ENCODE measurements at regions not wholly inside any gene's neighbourhood (a gene's known extent, or its start where the extent isn't known, plus 50 kb on each side); places are given as distances from the start of the nearest gene placed in this dataset.

DNA sequence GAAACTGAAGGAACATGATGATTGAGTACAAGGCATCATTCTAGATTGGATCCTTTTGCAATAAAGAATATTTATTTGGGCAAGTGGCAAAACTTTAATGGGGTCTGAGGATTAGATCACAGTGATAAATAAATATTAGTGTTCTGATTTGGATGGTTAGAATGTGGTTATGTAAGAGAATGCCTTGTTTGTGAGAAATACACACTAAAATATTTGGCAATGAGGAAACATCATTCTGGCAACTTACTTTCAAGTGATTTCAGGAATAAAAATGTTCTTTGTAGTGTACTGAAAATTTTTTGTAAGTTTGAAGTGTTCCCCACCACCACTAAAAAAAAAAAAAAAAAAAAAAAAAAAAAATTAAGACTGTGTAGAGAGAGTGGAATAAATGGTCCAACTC lies 185.1 kb upstream of the NEBL start:
- TF ChIP-seq, protein P1, sequence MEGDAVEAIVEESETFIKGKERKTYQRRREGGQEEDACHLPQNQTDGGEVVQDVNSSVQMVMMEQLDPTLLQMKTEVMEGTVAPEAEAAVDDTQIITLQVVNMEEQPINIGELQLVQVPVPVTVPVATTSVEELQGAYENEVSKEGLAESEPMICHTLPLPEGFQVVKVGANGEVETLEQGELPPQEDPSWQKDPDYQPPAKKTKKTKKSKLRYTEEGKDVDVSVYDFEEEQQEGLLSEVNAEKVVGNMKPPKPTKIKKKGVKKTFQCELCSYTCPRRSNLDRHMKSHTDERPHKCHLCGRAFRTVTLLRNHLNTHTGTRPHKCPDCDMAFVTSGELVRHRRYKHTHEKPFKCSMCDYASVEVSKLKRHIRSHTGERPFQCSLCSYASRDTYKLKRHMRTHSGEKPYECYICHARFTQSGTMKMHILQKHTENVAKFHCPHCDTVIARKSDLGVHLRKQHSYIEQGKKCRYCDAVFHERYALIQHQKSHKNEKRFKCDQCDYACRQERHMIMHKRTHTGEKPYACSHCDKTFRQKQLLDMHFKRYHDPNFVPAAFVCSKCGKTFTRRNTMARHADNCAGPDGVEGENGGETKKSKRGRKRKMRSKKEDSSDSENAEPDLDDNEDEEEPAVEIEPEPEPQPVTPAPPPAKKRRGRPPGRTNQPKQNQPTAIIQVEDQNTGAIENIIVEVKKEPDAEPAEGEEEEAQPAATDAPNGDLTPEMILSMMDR (IDR thresholded peaks at IDR 0.05): no peak

DNA sequence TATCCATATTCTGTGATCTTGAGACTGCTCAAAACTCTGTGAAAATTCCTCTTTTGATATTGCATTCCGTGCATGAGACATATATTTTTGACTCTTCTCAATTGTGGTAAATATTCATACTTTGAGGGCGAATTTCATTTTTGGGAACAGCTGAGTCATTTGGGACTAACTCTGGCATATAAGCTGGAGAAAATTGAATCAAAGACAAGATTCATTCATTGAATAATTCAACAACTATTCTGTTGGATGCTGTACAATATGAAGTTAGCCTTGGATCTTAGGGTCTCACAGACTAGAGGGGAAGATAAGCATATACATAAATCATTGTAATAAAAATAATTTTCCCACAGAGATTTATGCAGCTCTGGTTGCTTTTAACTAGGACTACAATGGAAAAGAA lies 183.2 kb upstream of the NEBL start:
- TF ChIP-seq, protein P1 (IDR thresholded peaks at IDR 0.05): no peak

DNA sequence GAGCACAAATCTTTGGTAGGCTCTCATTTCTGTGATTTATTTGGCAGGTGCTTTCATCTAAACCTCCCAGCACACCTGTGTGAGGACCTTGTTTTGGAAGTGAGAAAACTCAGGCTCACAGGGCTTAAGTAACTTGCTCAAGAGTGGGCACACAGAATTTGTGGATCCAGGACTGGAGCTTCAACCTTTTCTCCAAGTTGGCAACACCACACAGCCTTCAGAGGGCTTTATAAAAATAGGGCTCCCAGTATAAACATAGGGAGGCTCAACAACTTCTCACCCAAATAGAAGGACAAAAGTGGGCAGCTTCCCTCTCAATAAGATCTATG lies 182.2 kb upstream of the NEBL start:
- TF ChIP-seq, protein P1 (IDR thresholded peaks at IDR 0.05): no peak

DNA sequence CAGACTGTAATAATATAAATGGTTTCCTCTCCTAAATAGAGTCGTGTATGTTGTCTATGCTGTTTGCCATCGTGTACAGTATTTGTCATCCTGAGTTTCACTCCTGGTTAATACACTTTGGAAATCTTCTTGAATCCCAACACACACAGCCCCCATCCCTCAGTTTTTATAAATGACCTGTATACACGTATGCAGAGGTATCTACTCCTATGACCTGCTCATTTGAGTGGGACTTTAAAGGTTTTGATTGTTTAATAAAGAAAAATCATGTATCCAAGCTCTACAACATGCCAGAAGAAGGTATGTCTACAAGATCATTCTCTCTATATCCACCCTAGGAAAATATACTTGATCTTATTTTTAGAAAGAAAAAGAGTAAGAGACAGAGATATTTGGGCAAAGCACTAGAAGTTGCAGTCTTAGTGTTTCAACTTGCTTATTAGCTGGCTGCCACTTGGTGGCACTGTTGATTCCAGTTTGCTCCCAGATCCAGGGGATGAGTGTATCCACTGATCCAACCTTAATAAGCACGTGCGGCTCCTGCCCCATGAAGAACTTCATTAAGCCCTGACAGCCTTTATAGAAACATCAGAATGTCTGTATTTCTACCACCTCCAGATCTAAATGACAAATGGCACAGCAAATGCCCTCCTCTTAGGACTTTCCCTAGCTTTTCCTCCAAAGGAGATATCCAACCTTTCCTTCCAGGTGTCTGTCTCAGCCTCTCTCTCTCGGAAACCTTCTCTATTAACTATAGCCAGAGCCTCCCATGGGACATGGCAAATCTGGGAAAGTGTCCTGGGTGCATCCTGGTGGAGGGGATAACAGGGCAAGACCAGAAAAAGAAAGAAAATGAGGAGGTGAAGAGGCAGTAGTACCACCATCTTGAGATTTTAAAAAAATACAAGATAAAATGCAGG lies 181.6 kb upstream of the NEBL start:
- TF ChIP-seq, protein P1 (IDR thresholded peaks at IDR 0.05): peak; percentile 85

DNA sequence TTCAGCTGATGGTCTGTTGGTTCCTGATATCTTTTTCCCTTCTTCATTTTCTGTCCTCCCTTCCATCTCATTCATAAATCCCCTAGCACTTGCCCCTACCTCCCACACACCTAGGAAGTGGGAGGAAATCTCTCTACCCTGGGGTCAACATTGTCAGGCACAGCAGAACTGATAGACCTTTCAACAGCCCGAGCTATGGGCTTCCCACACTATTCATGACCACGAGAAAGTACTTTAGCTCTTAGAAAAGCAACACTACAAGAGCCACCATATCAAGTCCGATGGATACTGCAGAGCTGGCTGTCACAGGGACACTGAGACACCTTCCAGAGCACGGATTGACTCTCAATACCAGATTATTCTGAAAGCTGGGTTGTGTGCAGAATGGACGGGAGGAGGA lies 180.6 kb upstream of the NEBL start:
- TF ChIP-seq, protein P1 (IDR thresholded peaks at IDR 0.05): no peak

DNA sequence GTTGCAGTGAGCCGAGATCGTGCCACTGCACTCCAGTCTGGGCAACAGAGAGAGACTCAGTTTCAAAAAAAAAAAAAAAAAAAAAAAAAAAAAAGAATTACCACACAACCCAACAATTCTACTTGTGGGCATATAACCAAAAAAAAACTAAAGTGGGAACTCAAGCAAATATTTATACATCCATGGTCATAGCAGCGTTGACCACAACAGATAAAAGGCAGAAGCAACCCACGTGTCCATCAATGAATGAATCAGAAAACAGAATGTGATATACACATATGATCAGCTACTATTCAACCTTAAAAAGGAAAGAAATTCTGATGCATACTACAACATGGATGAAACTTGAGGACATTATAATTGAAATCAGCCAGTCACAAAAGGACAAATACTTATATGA lies 179.3 kb upstream of the NEBL start:
- TF ChIP-seq, protein P1 (IDR thresholded peaks at IDR 0.05): no peak

DNA sequence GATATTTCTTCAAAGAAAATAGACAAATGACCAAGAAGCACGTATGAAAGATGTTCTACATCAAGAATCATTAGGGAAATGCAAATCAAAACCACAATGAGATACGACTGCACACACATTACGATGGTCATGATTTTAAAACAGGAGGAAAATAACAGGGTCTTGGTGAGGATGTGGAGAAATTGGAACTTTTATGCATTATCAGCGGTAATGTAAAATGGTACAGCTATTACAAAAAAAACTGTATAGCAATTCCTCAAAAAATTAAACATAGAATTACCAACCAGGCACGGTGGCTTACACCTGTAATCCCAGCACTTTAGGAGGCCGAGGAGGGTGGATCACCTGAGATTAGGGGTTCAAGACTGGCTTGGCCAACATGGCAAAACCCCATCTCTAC lies 178.8 kb upstream of the NEBL start:
- TF ChIP-seq, protein P1 (IDR thresholded peaks at IDR 0.05): no peak

Data from LNCAP (cell line).